ENCODE measurements at regions not wholly inside any gene's neighbourhood (a gene's known extent, or its start where the extent isn't known, plus 50 kb on each side); places are given as distances from the start of the nearest gene placed in this dataset.
A peak's percentile ranks its signal among the peaks of the same experiment; 100 is the strongest.
"Not testable (repeated sequence)": the region's sequence is repeated elsewhere in the genome, so short reads cannot be mapped to it uniquely, and the experiment has no call there.

DNA sequence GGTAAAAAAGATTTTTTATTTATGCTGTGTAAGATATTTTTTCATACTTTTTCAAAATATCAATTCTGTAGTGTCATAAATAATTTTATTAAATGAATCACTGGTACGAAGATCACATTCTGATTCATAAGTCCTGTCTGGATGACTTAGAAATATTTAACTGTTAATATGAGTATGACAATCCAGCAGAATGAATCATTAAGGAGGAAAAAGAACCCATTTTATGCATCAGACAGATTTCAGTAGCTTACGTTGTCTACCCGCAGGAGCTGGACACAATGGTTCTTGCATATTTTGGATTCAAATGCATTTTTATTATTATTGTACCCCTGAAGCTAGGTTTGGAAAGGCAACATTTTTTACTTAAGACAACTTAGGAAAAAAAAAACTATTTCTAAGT, 448.9 kb upstream of the TSPY4 start:
- no peak overlapping the region for H3K4me3 ChIP-seq (ENCODE audit: severe bottlenecking)
- ATAC-seq (ENCODE audit: low read depth) (peak; percentile 45; the same call in 1 of the 3 replicates), DNase-seq (ENCODE audit: low spot score) (no peak)
- peak overlapping the region; percentile 64 for H3K27ac ChIP-seq (ENCODE audit: poor library complexity, severe bottlenecking)
- TF ChIP-seq, protein P1, sequence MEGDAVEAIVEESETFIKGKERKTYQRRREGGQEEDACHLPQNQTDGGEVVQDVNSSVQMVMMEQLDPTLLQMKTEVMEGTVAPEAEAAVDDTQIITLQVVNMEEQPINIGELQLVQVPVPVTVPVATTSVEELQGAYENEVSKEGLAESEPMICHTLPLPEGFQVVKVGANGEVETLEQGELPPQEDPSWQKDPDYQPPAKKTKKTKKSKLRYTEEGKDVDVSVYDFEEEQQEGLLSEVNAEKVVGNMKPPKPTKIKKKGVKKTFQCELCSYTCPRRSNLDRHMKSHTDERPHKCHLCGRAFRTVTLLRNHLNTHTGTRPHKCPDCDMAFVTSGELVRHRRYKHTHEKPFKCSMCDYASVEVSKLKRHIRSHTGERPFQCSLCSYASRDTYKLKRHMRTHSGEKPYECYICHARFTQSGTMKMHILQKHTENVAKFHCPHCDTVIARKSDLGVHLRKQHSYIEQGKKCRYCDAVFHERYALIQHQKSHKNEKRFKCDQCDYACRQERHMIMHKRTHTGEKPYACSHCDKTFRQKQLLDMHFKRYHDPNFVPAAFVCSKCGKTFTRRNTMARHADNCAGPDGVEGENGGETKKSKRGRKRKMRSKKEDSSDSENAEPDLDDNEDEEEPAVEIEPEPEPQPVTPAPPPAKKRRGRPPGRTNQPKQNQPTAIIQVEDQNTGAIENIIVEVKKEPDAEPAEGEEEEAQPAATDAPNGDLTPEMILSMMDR (IDR thresholded peaks at IDR 0.05; ENCODE audit: poor library complexity, severe bottlenecking): no peak
- no peaks in the 10 kb centered on the region for H3K27me3 ChIP-seq (ENCODE audit: insufficient read depth, poor library complexity, severe bottlenecking)
- H3K36me3 ChIP-seq (ENCODE audit: low read depth): no peaks in the 10 kb centered on the region
- H3K4me1 ChIP-seq (ENCODE audit: insufficient read depth, poor library complexity, severe bottlenecking): peaks cover 13% of the 10 kb centered on the region
- H3K9me3 ChIP-seq (ENCODE audit: severe bottlenecking): no peaks in the 10 kb centered on the region

GRCh38 chrY:8897876-8898275, 439.4 kb upstream of the TSPY4 start:
- no peak overlapping the region for H3K27ac ChIP-seq (ENCODE audit: poor library complexity, severe bottlenecking)
- DNase-seq (ENCODE audit: low spot score): no peak
- H3K9me3 ChIP-seq (ENCODE audit: severe bottlenecking): no peaks in the 10 kb centered on the region
- no peak overlapping the region for H3K4me3 ChIP-seq (ENCODE audit: severe bottlenecking)
- no peaks in the 10 kb centered on the region for H3K4me1 ChIP-seq (ENCODE audit: insufficient read depth, poor library complexity, severe bottlenecking)
- H3K27me3 ChIP-seq (ENCODE audit: insufficient read depth, poor library complexity, severe bottlenecking): no peaks in the 10 kb centered on the region
- no peaks in the 10 kb centered on the region for H3K36me3 ChIP-seq (ENCODE audit: low read depth)
- no peak for ATAC-seq (ENCODE audit: low read depth)
- TF ChIP-seq, protein P1 (IDR thresholded peaks at IDR 0.05; ENCODE audit: poor library complexity, severe bottlenecking): no peak

DNA sequence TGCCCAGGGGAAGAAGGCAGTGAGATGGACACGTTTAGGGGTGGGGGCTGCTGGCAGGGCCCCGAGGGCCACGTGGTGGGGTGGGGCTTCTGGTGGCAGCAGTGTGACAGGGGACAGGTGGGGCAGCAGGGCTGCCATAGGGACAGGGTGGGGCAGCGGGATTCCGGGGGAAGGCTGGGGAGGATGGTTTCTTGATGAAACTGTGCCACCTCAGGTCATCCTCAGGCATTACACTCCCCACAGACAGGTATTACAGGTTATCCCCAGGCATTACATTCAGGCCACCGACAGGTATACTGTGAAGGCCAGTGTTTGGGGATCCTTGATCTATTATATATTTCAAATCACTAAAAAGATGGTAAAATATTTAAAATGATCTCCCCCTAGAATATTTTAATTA, 432.1 kb upstream of the TSPY4 start:
- H3K27me3 ChIP-seq (ENCODE audit: insufficient read depth, poor library complexity, severe bottlenecking): no peaks in the 10 kb centered on the region
- no peak overlapping the region for H3K4me3 ChIP-seq (ENCODE audit: severe bottlenecking)
- no peak overlapping the region for H3K27ac ChIP-seq (ENCODE audit: poor library complexity, severe bottlenecking)
- no peaks in the 10 kb centered on the region for H3K36me3 ChIP-seq (ENCODE audit: low read depth)
- no peaks in the 10 kb centered on the region for H3K4me1 ChIP-seq (ENCODE audit: insufficient read depth, poor library complexity, severe bottlenecking)
- H3K9me3 ChIP-seq (ENCODE audit: severe bottlenecking): no peaks in the 10 kb centered on the region
- peak; percentile 59; the same call in 2 of the 3 replicates for ATAC-seq (ENCODE audit: low read depth)
- DNase-seq (ENCODE audit: low spot score): no peak
- TF ChIP-seq, protein P1 (IDR thresholded peaks at IDR 0.05; ENCODE audit: poor library complexity, severe bottlenecking): peak; percentile 35

DNA sequence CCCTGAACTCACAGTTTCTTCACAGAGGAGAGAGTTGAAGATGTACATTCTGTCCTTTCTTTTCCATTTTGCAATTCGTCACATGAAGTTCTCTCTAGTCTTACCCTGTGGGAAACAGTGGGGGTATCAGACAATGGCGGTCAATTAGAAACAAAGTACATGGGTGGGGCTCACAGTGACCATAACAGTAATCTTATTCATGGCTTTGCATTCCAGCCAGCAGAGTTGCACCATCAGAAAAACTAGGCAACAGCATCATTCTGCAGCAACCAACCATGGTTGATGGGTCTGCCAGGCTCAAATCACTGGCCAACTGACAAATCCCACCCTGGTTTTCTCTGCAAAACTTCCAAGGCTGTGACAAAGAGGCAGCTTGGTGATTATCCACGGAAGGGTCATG, 414.7 kb upstream of the TSPY4 start:
- not testable (repeated sequence) for H3K27ac ChIP-seq (ENCODE audit: poor library complexity, severe bottlenecking); ATAC-seq (ENCODE audit: low read depth); H3K4me3 ChIP-seq (ENCODE audit: severe bottlenecking); DNase-seq (ENCODE audit: low spot score); H3K27me3 ChIP-seq (ENCODE audit: insufficient read depth, poor library complexity, severe bottlenecking); H3K4me1 ChIP-seq (ENCODE audit: insufficient read depth, poor library complexity, severe bottlenecking); H3K36me3 ChIP-seq (ENCODE audit: low read depth); H3K9me3 ChIP-seq (ENCODE audit: severe bottlenecking)

All from RWPE2 (cell line).